ENCODE measurements at regions not wholly inside any gene's neighbourhood (a gene's known extent, or its start where the extent isn't known, plus 50 kb on each side); places are given as distances from the start of the nearest gene placed in this dataset.

- no peaks in the 10 kb centered on the region for H3K9me3 ChIP-seq
- H3K27ac ChIP-seq, result no peak overlapping the region
- H3K36me3 ChIP-seq, result no peaks in the 10 kb centered on the region
- peaks cover 0 to 12% of the 10 kb centered on the region in 2 donors for H3K4me1 ChIP-seq
- intact Hi-C loops (cut with DNase I), result no loop called here
- H3K4me3 ChIP-seq (replicated peaks in 1 of 3), result no peak overlapping the region
- no peak for DNase-seq
- H3K27me3 ChIP-seq, result no peaks in the 10 kb centered on the region
- TF ChIP-seq CTCF (IDR thresholded peaks at IDR 0.05), result no peak
- TF ChIP-seq POLR2A (IDR thresholded peaks at IDR 0.05), result no peak
- WGBS, 2 donors, result 64 to 75% methylated on average over 3 of the region's 3 CpGs
Measured at GRCh38 chr2:226115102-226115831, 684.4 kb downstream of the IRS1 start.

GRCh38 chr2:226114436-226114835, 685.2 kb downstream of the IRS1 start:
- TF ChIP-seq CTCF (IDR thresholded peaks at IDR 0.05) (no peak), POLR2A (IDR thresholded peaks at IDR 0.05) (no peak)
- DNase-seq, result no peak
- no peaks in the 10 kb centered on the region for H3K9me3 ChIP-seq
- H3K27me3 ChIP-seq, result no peaks in the 10 kb centered on the region
- H3K36me3 ChIP-seq, result no peaks in the 10 kb centered on the region
- H3K4me1 ChIP-seq, result peaks cover 0 to 12% of the 10 kb centered on the region in 2 donors
- intact Hi-C loops (cut with DNase I), result no loop called here
- WGBS, 2 donors, result 92 to 95% methylated on average over 5 of the region's 5 CpGs
- no peak overlapping the region for H3K27ac ChIP-seq
- no peak overlapping the region for H3K4me3 ChIP-seq (replicated peaks in 1 of 3)

- Histone ChIP-seq H3K9me3 (no peaks in the 10 kb centered on the region), H3K27me3 (no peaks in the 10 kb centered on the region), H3K36me3 (no peaks in the 10 kb centered on the region), H3K4me3 (replicated peaks in 1 of 3) (no peak overlapping the region), H3K27ac (no peak overlapping the region), H3K4me1 (no peaks in the 10 kb centered on the region)
- intact Hi-C loops (cut with DNase I), result no loop called here
- TF ChIP-seq CTCF (IDR thresholded peaks at IDR 0.05), result no peak
- no peak for TF ChIP-seq POLR2A (IDR thresholded peaks at IDR 0.05)
- DNase-seq, result no peak
- 62 to 86% methylated on average over 1 of the region's 1 CpG for WGBS, 2 donors
Measured at GRCh38 chr2:226098861-226099745, 699.6 kb downstream of the NYAP2 start.

- intact Hi-C loops (cut with DNase I), result no loop called here
- no peaks in the 10 kb centered on the region for H3K9me3 ChIP-seq
- H3K36me3 ChIP-seq, result no peaks in the 10 kb centered on the region
- H3K4me3 ChIP-seq (replicated peaks in 1 of 3), result no peak overlapping the region
- no peak for DNase-seq
- no peaks in the 10 kb centered on the region for H3K27me3 ChIP-seq
- TF ChIP-seq CTCF (IDR thresholded peaks at IDR 0.05) (no peak), POLR2A (IDR thresholded peaks at IDR 0.05) (no peak)
- H3K27ac ChIP-seq, result no peak overlapping the region
- H3K4me1 ChIP-seq, result no peaks in the 10 kb centered on the region
- 98% methylated on average over 1 of the region's 1 CpG for WGBS, 2 donors
Measured at GRCh38 chr2:226095058-226095457, 695.5 kb downstream of the NYAP2 start.

GRCh38 chr2:226093364-226093763, 693.9 kb downstream of the NYAP2 start:
- Histone ChIP-seq H3K27ac (no peak overlapping the region), H3K9me3 (no peaks in the 10 kb centered on the region), H3K4me1 (no peaks in the 10 kb centered on the region), H3K4me3 (replicated peaks in 1 of 3) (no peak overlapping the region), H3K36me3 (no peaks in the 10 kb centered on the region), H3K27me3 (no peaks in the 10 kb centered on the region)
- intact Hi-C loops (cut with DNase I), result no loop called here
- WGBS, 2 donors, result 92 to 95% methylated on average over 2 of the region's 2 CpGs
- TF ChIP-seq CTCF (IDR thresholded peaks at IDR 0.05) (no peak), POLR2A (IDR thresholded peaks at IDR 0.05) (no peak)
- no peak for DNase-seq
